Ectodermal cell (in vitro differentiated cells): ENCODE measurements at regions not wholly inside any gene's neighbourhood (a gene's known extent, or its start where the extent isn't known, plus 50 kb on each side); places are given as distances from the start of the nearest gene placed in this dataset.

Source experiments
- H3K27ac ChIP-seq: 2 replicates; pipeline ENCODE4 v1.7.0; 2013; ENCODE audit warnings: mild to moderate bottlenecking, low read depth, low read length; ENCODE audit not compliant: insufficient read depth, poor library complexity, severe bottlenecking
- H3K27me3 ChIP-seq: 2 replicates; pipeline ENCODE4 v1.7.0; 2013; ENCODE audit warnings: mild to moderate bottlenecking, low read length; ENCODE audit not compliant: insufficient read depth, control insufficient read depth, poor library complexity, severe bottlenecking
- H3K36me3 ChIP-seq: one replicate; pipeline ENCODE4 v1.7.0; 2013; ENCODE audit warnings: low read length; ENCODE audit not compliant: control insufficient read depth, insufficient read depth
- H3K4me1 ChIP-seq: one replicate; pipeline ENCODE4 v1.7.0; 2013; ENCODE audit warnings: low read length; ENCODE audit not compliant: control insufficient read depth, insufficient read depth
- H3K4me3 ChIP-seq: 2 replicates; pipeline ENCODE4 v1.7.0; 2013; ENCODE audit warnings: low read depth, low read length, control low read depth; ENCODE audit not compliant: insufficient read depth
- H3K9me3 ChIP-seq: 2 replicates; pipeline ENCODE4 v1.7.0; 2013; ENCODE audit warnings: mild to moderate bottlenecking, low read length, moderate library complexity; ENCODE audit not compliant: control insufficient read depth
- WGBS, 2 experiments: methylation state at CpG; one replicate each; pipeline ENCODE4 v1.1.7; 2013; ENCODE audit warnings: missing lambda C conversion rate in 2 of 2; 5-methylcytosine and 5-hydroxymethylcytosine counted together

DNA sequence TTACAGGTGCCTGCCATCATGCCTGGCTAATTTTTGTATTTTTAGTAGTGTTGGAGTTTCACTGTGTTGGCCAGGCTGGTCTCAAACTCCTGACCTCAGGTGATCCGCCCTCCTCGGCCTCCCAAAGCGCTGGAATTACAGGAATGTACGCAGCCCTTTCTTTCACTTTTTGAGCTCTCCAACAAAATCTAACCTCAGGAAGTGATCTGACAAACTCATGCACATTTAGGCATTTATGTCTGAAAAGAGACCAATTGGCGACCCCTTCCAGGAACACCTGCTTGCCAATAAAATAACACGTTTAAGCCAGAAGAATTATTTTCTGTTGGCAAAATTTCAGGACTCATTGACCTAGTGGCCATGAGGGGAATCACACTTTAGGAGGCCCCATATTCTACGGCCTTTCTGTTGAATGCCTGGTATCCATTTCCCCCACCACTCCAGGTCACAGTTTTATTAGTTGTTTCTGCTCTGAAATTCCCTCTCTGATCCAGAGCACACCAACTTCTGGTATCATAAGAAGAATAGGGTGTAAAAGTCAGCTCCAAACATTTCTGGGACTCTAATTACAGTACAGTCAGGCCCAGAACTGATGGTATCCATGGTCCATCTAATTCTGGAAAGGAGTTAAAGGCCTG, 65.8 kb upstream of the FRMD4A start:
- no peak overlapping the region for H3K4me3 ChIP-seq
- no peaks in the 10 kb centered on the region for H3K9me3 ChIP-seq
- H3K27me3 ChIP-seq: no peaks in the 10 kb centered on the region
- H3K36me3 ChIP-seq: no peaks in the 10 kb centered on the region
- H3K27ac ChIP-seq: no peak overlapping the region
- WGBS, 2 experiments: 84 to 85% methylated on average over 7 of the region's 7 CpGs
- H3K4me1 ChIP-seq: no peaks in the 10 kb centered on the region

- 93 to 100% methylated on average over 1 of the region's 1 CpG for WGBS, 2 experiments
- Histone ChIP-seq H3K9me3 (no peaks in the 10 kb centered on the region), H3K27me3 (no peaks in the 10 kb centered on the region), H3K4me3 (no peak overlapping the region), H3K4me1 (no peaks in the 10 kb centered on the region), H3K27ac (no peak overlapping the region), H3K36me3 (no peaks in the 10 kb centered on the region)
Observed at GRCh38 chr10:14394179-14394578, 63.5 kb upstream of the FRMD4A start.

GRCh38 chr10:14391342-14391741, 60.6 kb upstream of the FRMD4A start:
- H3K36me3 ChIP-seq: no peaks in the 10 kb centered on the region
- no peaks in the 10 kb centered on the region for H3K27me3 ChIP-seq
- H3K27ac ChIP-seq: no peak overlapping the region
- H3K9me3 ChIP-seq: no peaks in the 10 kb centered on the region
- no peaks in the 10 kb centered on the region for H3K4me1 ChIP-seq
- H3K4me3 ChIP-seq: no peak overlapping the region
- 93 to 94% methylated on average over 6 of the region's 6 CpGs for WGBS, 2 experiments

DNA sequence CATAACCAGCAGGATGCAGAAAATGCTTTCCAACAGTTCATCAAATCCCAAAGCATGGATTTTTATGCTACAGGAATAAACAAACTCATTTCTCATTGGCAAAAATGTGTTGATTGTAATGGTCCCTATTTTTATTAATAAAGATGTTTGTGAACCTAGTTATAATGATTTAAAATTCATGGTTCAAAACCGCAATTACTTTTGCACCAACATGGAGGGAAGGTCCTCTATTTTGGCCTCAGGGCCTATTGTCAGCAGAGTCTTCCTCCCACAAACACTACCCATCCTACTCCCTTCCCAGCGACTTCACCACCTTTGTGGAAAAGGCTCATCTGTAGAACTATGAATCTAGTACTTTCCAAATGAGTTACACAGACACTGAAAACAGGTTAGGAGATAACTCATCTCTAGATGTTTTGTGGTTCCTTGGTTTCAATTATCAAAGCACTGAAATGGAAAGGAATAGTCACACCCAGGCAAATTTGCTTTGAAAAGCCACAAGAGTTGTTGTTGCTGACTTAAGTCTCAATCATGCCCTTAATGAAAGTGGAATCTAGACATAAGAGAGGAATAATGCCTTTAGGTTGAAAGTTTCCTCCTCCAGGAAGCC, 59.4 kb upstream of the FRMD4A start:
- 90 to 98% methylated on average over 2 of the region's 2 CpGs for WGBS, 2 experiments
- Histone ChIP-seq H3K4me3 (no peak overlapping the region), H3K4me1 (no peaks in the 10 kb centered on the region), H3K9me3 (no peaks in the 10 kb centered on the region), H3K27ac (no peak overlapping the region), H3K36me3 (no peaks in the 10 kb centered on the region), H3K27me3 (no peaks in the 10 kb centered on the region)

- Histone ChIP-seq H3K9me3 (no peaks in the 10 kb centered on the region), H3K36me3 (no peaks in the 10 kb centered on the region), H3K27ac (no peak overlapping the region), H3K4me3 (no peak overlapping the region), H3K27me3 (no peaks in the 10 kb centered on the region), H3K4me1 (no peaks in the 10 kb centered on the region)
- 88 to 89% methylated on average over 13 of the region's 13 CpGs for WGBS, 2 experiments
Observed at GRCh38 chr10:14385596-14386593, 55.2 kb upstream of the FRMD4A start.

- no peak overlapping the region for H3K4me3 ChIP-seq
- H3K9me3 ChIP-seq: no peaks in the 10 kb centered on the region
- 62 to 78% methylated on average over 2 to 3 of the region's 3 CpGs for WGBS, 2 experiments
- no peaks in the 10 kb centered on the region for H3K36me3 ChIP-seq
- no peaks in the 10 kb centered on the region for H3K4me1 ChIP-seq
- H3K27ac ChIP-seq: no peak overlapping the region
- H3K27me3 ChIP-seq: no peaks in the 10 kb centered on the region
Observed at GRCh38 chr10:14384915-14385314, 54.2 kb upstream of the FRMD4A start.

GRCh38 chr10:14384116-14384730, 53.5 kb upstream of the FRMD4A start:
- no peaks in the 10 kb centered on the region for H3K9me3 ChIP-seq
- H3K36me3 ChIP-seq: no peaks in the 10 kb centered on the region
- no peak overlapping the region for H3K27ac ChIP-seq
- 91 to 95% methylated on average over 3 of the region's 3 CpGs for WGBS, 2 experiments
- H3K4me1 ChIP-seq: no peaks in the 10 kb centered on the region
- no peaks in the 10 kb centered on the region for H3K27me3 ChIP-seq
- H3K4me3 ChIP-seq: no peak overlapping the region

- no peak overlapping the region for H3K27ac ChIP-seq
- WGBS, 2 experiments: 92 to 95% methylated on average over 7 of the region's 7 CpGs
- no peaks in the 10 kb centered on the region for H3K9me3 ChIP-seq
- no peaks in the 10 kb centered on the region for H3K4me1 ChIP-seq
- H3K4me3 ChIP-seq: no peak overlapping the region
- no peaks in the 10 kb centered on the region for H3K27me3 ChIP-seq
- H3K36me3 ChIP-seq: no peaks in the 10 kb centered on the region
Observed at GRCh38 chr10:14383266-14383665, 52.5 kb upstream of the FRMD4A start.

DNA sequence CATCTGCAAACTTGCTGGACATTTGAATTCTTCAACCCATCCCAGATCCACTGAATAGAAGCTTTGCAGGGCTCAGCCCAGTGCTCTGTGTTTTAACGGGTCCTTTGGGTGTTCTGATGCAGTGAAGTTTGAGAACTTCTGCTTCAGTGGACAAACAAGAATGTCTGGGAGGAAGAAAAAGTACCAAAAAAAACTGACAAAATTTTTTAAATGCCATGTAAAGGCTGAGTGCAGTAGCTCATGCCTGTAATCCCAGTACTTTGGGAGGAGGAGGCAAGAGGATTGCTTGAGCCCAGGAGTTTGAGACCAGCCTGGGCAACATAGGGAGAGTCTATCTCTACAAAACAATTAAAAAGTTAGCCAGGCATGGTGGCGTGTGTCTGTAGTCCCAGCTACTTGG, 51.8 kb upstream of the FRMD4A start:
- Histone ChIP-seq H3K27me3 (no peaks in the 10 kb centered on the region), H3K27ac (no peak overlapping the region), H3K4me3 (no peak overlapping the region), H3K4me1 (no peaks in the 10 kb centered on the region), H3K36me3 (no peaks in the 10 kb centered on the region), H3K9me3 (no peaks in the 10 kb centered on the region)
- 68 to 70% methylated on average over 2 of the region's 2 CpGs for WGBS, 2 experiments

DNA sequence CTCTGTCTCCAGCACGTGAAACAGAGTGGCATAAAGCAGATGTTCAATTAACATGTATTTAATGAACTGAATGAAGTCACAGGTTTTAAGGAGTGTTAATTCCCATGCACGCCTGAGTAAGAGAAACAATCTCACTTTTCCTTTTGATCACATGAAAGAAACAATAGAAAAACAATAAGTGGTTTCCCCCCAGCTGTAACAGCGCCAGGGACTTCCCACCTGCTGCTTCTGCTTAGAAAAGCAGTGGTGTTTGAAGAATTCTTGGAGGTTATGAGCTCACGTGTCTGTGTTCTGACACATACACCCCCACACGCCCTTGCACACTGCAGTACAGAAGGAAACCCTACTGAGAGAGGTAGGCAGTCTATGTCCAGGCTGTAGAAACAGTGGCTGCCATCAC, 51.3 kb upstream of the FRMD4A start:
- H3K4me1 ChIP-seq: no peaks in the 10 kb centered on the region
- no peak overlapping the region for H3K4me3 ChIP-seq
- WGBS, 2 experiments: 74 to 76% methylated on average over 4 to 5 of the region's 5 CpGs
- no peaks in the 10 kb centered on the region for H3K36me3 ChIP-seq
- no peaks in the 10 kb centered on the region for H3K27me3 ChIP-seq
- H3K27ac ChIP-seq: no peak overlapping the region
- H3K9me3 ChIP-seq: no peaks in the 10 kb centered on the region
